Loucy (cell line): ENCODE measurements at regions not wholly inside any gene's neighbourhood (a gene's known extent, or its start where the extent isn't known, plus 50 kb on each side); places are given as distances from the start of the nearest gene placed in this dataset.

ENCODE experiments used
- CTCF ChIP-seq: fragments of 200-600 bp; sonication (generic); conservative IDR thresholded peaks from 2 replicates; pipeline ENCODE4 v1.5.1; 2014; ENCODE audit warnings: mild to moderate bottlenecking, antibody characterized with exemption, low read length
- EZH2phosphoT487 ChIP-seq: fragments of 200-600 bp; IDR thresholded peaks from 2 replicates; pipeline ENCODE4 v1.6.1; 2018; ENCODE audit warnings: antibody characterized with exemption, mild to moderate bottlenecking, moderate library complexity, borderline replicate concordance

- no peak for TF ChIP-seq CTCF
- TF ChIP-seq EZH2phosphoT487 = no peak
Measured at GRCh38 chr9:93861736-93862358, 93.3 kb downstream of the BARX1 start.
